ENCODE measurements at regions not wholly inside any gene's neighbourhood (a gene's known extent, or its start where the extent isn't known, plus 50 kb on each side); places are given as distances from the start of the nearest gene placed in this dataset.

DNA sequence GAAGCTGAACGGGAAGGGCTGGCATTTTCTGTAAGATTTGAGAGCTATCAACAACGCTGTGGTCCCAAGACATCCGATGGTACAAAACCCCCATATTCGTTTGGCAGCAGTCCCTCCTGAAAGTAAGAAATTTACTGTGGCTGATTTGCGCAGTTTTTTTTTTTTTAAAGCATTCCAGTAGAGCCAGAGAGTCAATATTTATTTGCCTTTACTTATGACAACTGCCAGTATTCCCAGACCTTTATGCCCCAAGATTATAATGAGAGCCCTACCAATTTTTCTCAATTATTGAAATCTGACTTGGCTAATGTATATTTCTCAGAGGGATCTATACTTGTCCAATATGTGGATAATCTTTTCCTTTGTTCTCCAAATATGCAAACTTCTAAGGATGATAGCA lies 157.5 kb upstream of the SPIN4 start:
- no peak for TF ChIP-seq CTCF (optimal IDR thresholded peaks at IDR 0.05 in 1 of 3, IDR thresholded peaks at IDR 0.05 in 1 of 3, conservative IDR thresholded peaks at IDR 0.05 in 1 of 3; ENCODE audit: extremely low read depth in 1 of 3, insufficient read depth in 2 of 3, low read length in 3 of 3)
- TF ChIP-seq EZH2 (IDR thresholded peaks at IDR 0.05; ENCODE audit: low read length), result no peak
